Neuron (in vitro differentiated cells): ENCODE measurements at regions not wholly inside any gene's neighbourhood (a gene's known extent, or its start where the extent isn't known, plus 50 kb on each side); places are given as distances from the start of the nearest gene placed in this dataset.
"Not testable (repeated sequence)": the region's sequence is repeated elsewhere in the genome, so short reads cannot be mapped to it uniquely, and the experiment has no call there.

ENCODE experiments used
- H2AFZ ChIP-seq: one replicate; pipeline ENCODE4 v1.6.1; 2013; ENCODE audit warnings: low read depth, mild to moderate bottlenecking, inconsistent platforms, low read length, moderate library complexity
- H3K27me3 ChIP-seq: one replicate; pipeline ENCODE4 v1.6.1; 2013; ENCODE audit warnings: low read length; ENCODE audit not compliant: insufficient read depth
- H3K36me3 ChIP-seq: one replicate; pipeline ENCODE4 v1.6.1; 2013; ENCODE audit warnings: low read length; ENCODE audit not compliant: insufficient read depth
- H3K4me1 ChIP-seq: one replicate; pipeline ENCODE4 v1.6.1; 2013; ENCODE audit warnings: low read length; ENCODE audit not compliant: insufficient read depth
- H3K4me3 ChIP-seq: 2 replicates; pipeline ENCODE4 v1.5.1; 2013; ENCODE audit warnings: mild to moderate bottlenecking, low read length, moderate library complexity
- H3K9me3 ChIP-seq: one replicate; pipeline ENCODE4 v1.6.1; 2013; ENCODE audit warnings: low read length

GRCh38 chr3:90180543-90180942 is 1073.1 kb downstream of the EPHA3 start:
- H3K9me3 ChIP-seq: no peaks in the 10 kb centered on the region
- no peak overlapping the region for H3K4me3 ChIP-seq
- H3K4me1 ChIP-seq: no peaks in the 10 kb centered on the region
- H3K36me3 ChIP-seq: no peaks in the 10 kb centered on the region
- no peak overlapping the region for H2AFZ ChIP-seq
- H3K27me3 ChIP-seq: no peaks in the 10 kb centered on the region

- H3K4me3 ChIP-seq, H2AFZ ChIP-seq, H3K27me3 ChIP-seq, H3K4me1 ChIP-seq, H3K9me3 ChIP-seq, H3K36me3 ChIP-seq: not testable (repeated sequence)
Observed at GRCh38 chr3:90182291-90182976, 1075.0 kb downstream of the EPHA3 start.

GRCh38 chr3:90184861-90185260 is 1077.4 kb downstream of the EPHA3 start:
- H3K27me3 ChIP-seq: no peaks in the 10 kb centered on the region
- no peak overlapping the region for H2AFZ ChIP-seq
- H3K4me3 ChIP-seq: no peak overlapping the region
- no peaks in the 10 kb centered on the region for H3K36me3 ChIP-seq
- no peaks in the 10 kb centered on the region for H3K4me1 ChIP-seq
- no peaks in the 10 kb centered on the region for H3K9me3 ChIP-seq

- not testable (repeated sequence) for H3K27me3 ChIP-seq, H3K4me1 ChIP-seq, H3K4me3 ChIP-seq
Observed at GRCh38 chr3:90197383-90197782, 1090.0 kb downstream of the EPHA3 start.

GRCh38 chr3:90202931-90203330 is 1095.5 kb downstream of the EPHA3 start:
- H3K4me1 ChIP-seq, H3K36me3 ChIP-seq, H3K9me3 ChIP-seq, H2AFZ ChIP-seq, H3K4me3 ChIP-seq, H3K27me3 ChIP-seq: not testable (repeated sequence)

More at GRCh38 chr3:90197383-90197782, 1090.0 kb downstream of the EPHA3 start:
- not testable (repeated sequence) for H2AFZ ChIP-seq, H3K9me3 ChIP-seq, H3K36me3 ChIP-seq

GRCh38 chr3:90206482-90206881 is 1099.1 kb downstream of the EPHA3 start:
- H3K4me1 ChIP-seq, H3K36me3 ChIP-seq, H3K4me3 ChIP-seq, H3K27me3 ChIP-seq, H3K9me3 ChIP-seq, H2AFZ ChIP-seq: not testable (repeated sequence)

- not testable (repeated sequence) for H3K9me3 ChIP-seq, H3K4me3 ChIP-seq, H3K27me3 ChIP-seq, H3K4me1 ChIP-seq, H2AFZ ChIP-seq, H3K36me3 ChIP-seq
Observed at GRCh38 chr3:90207353-90208097, 1100.1 kb downstream of the EPHA3 start.

GRCh38 chr3:90221900-90222299 is 1114.5 kb downstream of the EPHA3 start:
- Histone ChIP-seq H3K27me3 (no peaks in the 10 kb centered on the region), H2AFZ (no peak overlapping the region), H3K36me3 (no peaks in the 10 kb centered on the region), H3K9me3 (no peaks in the 10 kb centered on the region), H3K4me3 (no peak overlapping the region), H3K4me1 (no peaks in the 10 kb centered on the region)

- no peaks in the 10 kb centered on the region for H3K9me3 ChIP-seq
- H3K4me1 ChIP-seq: no peaks in the 10 kb centered on the region
- H3K4me3 ChIP-seq: no peak overlapping the region
- H3K27me3 ChIP-seq: no peaks in the 10 kb centered on the region
- H3K36me3 ChIP-seq: no peaks in the 10 kb centered on the region
- H2AFZ ChIP-seq: no peak overlapping the region
Observed at GRCh38 chr3:90241481-90241880, 1134.1 kb downstream of the EPHA3 start.

- H3K27me3 ChIP-seq: no peaks in the 10 kb centered on the region
- H3K4me3 ChIP-seq: no peak overlapping the region
- H2AFZ ChIP-seq: no peak overlapping the region
- no peaks in the 10 kb centered on the region for H3K4me1 ChIP-seq
- H3K9me3 ChIP-seq: no peaks in the 10 kb centered on the region
- no peaks in the 10 kb centered on the region for H3K36me3 ChIP-seq
Observed at GRCh38 chr3:90253131-90253530, 1145.7 kb downstream of the EPHA3 start.

- Histone ChIP-seq H3K9me3 (no peaks in the 10 kb centered on the region), H3K4me3 (no peak overlapping the region), H3K4me1 (no peaks in the 10 kb centered on the region), H3K36me3 (no peaks in the 10 kb centered on the region), H2AFZ (no peak overlapping the region), H3K27me3 (no peaks in the 10 kb centered on the region)
Observed at GRCh38 chr3:90261481-90262433, 1154.3 kb downstream of the EPHA3 start.
